ENCODE measurements at regions not wholly inside any gene's neighbourhood (a gene's known extent, or its start where the extent isn't known, plus 50 kb on each side); places are given as distances from the start of the nearest gene placed in this dataset.

DNA sequence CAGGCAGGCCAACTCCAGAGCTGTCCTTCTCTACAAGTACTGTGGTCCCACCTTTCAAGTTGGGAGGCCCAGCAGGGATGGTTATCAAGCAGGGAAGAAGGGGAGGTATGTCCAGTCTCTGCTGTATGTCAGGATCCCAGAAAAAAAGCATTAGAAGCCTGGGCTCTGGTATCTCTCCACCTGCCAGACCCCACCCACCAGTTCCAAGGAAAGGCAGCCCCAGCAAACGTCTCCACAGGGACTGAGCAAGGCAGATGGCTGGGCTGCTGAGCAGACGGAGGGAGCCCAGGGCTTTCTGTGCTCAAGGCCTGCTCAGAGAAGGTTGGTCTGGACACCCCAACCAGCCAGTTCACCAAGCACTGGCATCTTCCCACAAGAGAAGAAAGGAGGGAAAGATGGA is 287.8 kb downstream of the XXYLT1 start:
- TF ChIP-seq, protein P1, sequence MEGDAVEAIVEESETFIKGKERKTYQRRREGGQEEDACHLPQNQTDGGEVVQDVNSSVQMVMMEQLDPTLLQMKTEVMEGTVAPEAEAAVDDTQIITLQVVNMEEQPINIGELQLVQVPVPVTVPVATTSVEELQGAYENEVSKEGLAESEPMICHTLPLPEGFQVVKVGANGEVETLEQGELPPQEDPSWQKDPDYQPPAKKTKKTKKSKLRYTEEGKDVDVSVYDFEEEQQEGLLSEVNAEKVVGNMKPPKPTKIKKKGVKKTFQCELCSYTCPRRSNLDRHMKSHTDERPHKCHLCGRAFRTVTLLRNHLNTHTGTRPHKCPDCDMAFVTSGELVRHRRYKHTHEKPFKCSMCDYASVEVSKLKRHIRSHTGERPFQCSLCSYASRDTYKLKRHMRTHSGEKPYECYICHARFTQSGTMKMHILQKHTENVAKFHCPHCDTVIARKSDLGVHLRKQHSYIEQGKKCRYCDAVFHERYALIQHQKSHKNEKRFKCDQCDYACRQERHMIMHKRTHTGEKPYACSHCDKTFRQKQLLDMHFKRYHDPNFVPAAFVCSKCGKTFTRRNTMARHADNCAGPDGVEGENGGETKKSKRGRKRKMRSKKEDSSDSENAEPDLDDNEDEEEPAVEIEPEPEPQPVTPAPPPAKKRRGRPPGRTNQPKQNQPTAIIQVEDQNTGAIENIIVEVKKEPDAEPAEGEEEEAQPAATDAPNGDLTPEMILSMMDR (IDR thresholded peaks at IDR 0.05) = no peak
- TF ChIP-seq, protein P2, sequence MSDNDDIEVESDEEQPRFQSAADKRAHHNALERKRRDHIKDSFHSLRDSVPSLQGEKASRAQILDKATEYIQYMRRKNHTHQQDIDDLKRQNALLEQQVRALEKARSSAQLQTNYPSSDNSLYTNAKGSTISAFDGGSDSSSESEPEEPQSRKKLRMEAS (IDR thresholded peaks at IDR 0.05; ENCODE audit: low read depth) = no peak
- TF ChIP-seq, protein P3, sequence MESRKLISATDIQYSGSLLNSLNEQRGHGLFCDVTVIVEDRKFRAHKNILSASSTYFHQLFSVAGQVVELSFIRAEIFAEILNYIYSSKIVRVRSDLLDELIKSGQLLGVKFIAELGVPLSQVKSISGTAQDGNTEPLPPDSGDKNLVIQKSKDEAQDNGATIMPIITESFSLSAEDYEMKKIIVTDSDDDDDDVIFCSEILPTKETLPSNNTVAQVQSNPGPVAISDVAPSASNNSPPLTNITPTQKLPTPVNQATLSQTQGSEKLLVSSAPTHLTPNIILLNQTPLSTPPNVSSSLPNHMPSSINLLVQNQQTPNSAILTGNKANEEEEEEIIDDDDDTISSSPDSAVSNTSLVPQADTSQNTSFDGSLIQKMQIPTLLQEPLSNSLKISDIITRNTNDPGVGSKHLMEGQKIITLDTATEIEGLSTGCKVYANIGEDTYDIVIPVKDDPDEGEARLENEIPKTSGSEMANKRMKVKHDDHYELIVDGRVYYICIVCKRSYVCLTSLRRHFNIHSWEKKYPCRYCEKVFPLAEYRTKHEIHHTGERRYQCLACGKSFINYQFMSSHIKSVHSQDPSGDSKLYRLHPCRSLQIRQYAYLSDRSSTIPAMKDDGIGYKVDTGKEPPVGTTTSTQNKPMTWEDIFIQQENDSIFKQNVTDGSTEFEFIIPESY (IDR thresholded peaks at IDR 0.05; ENCODE audit: borderline replicate concordance, low read depth) = no peak
- TF ChIP-seq FOSL2 (IDR thresholded peaks at IDR 0.05; ENCODE audit: borderline replicate concordance, low read depth) = no peak
